ENCODE measurements at regions not wholly inside any gene's neighbourhood (a gene's known extent, or its start where the extent isn't known, plus 50 kb on each side); places are given as distances from the start of the nearest gene placed in this dataset.

DNA sequence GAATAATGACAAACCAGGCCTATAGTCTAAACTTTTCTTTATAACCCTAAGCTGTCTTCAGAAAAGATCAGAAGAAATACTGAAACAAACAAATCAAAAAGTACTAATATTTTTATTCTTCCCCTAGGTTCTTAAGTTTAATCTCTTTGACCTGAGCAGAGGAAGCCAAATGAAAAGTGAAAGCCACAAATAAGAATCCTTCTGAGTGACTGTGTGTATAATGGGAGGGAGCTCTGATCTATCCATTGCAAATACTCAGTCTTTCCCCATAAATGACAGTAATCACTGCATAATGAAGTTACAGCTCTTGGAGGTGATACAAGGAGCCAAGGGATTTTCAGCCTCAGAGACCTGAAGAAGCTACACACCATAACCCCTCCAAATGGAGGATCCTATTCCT, 126.9 kb upstream of the ATP10B start:
- SMC1A ChIA-PET (ENCODE audit: uncharacterized antibody, unreplicated experiment), result interaction anchor here (0.7 to 1.2 kb wide), 3 partner anchors 8 to 55 kb away, joined by 3 to 4 read pairs (median 3); no protein-coding TSS in a partner anchor
- intact Hi-C loops (cut with micrococcal nuclease; ENCODE audit: unreplicated experiment), result no loop called here
- no peak for DNase-seq (ENCODE audit: low read depth, low spot score)

More for the DNA sequence above, 126.9 kb upstream of the ATP10B start:
- no peak overlapping the region for H3K9ac ChIP-seq (ENCODE audit: control insufficient read depth, insufficient read depth, low read length)
- H3K36me3 ChIP-seq (ENCODE audit: control insufficient read depth in 2 of 2, insufficient read depth in 2 of 2, low read length in 1 of 2), result no peaks in the 10 kb centered on the region
- FAIRE-seq (no peak), ATAC-seq (peak; percentile 56; the same call in 2 of the 3 replicates)
- no peak overlapping the region for H3K27ac ChIP-seq (ENCODE audit: control insufficient read depth, insufficient read depth)
- H4K20me1 ChIP-seq (ENCODE audit: control insufficient read depth, insufficient read depth), result no peaks in the 10 kb centered on the region
- no peaks in the 10 kb centered on the region for H3K79me2 ChIP-seq (ENCODE audit: control insufficient read depth, insufficient read depth, low read length)
- no peaks in the 10 kb centered on the region for H3K27me3 ChIP-seq (replicated peaks in 1 of 2; ENCODE audit: control insufficient read depth in 2 of 2, insufficient read depth in 2 of 2, low read length in 1 of 2)
- POLR2A ChIA-PET, result no interaction called here
- CTCF ChIA-PET, result interaction anchor here (1.2 kb wide), 1 partner anchor 8 kb away, joined by 4 read pairs; no protein-coding TSS in a partner anchor
- no TSS peak for BruUV-seq (replicated peaks)
- peak overlapping the region; percentile 5 for H2AFZ ChIP-seq (ENCODE audit: control insufficient read depth, low read depth, low read length)
- in situ Hi-C loops (cut with MboI), result no loop called here
- no peak overlapping the region for H3K4me2 ChIP-seq (ENCODE audit: control insufficient read depth, insufficient read depth)
- H3K9me3 ChIP-seq (replicated peaks; ENCODE audit: control insufficient read depth, insufficient read depth, low read length), result no peaks in the 10 kb centered on the region; the same call in 2 of the 3 replicates
- RAD21 ChIA-PET (ENCODE audit: unreplicated experiment), result interaction anchor here (1.0 kb wide), 1 partner anchor 8 kb away, joined by 3 read pairs; no protein-coding TSS in a partner anchor
- TF ChIP-seq GATAD2B (conservative IDR thresholded peaks at IDR 0.05; ENCODE audit: low read depth) (no peak), LARP7 (IDR thresholded peaks at IDR 0.05) (no peak), ZSCAN29 (IDR thresholded peaks at IDR 0.05) (no peak), CREM (IDR thresholded peaks at IDR 0.05; ENCODE audit: low read depth) (no peak), ZNF384 (IDR thresholded peaks at IDR 0.05; ENCODE audit: borderline replicate concordance, low read depth, low read length) (no peak), CHD2 (IDR thresholded peaks at IDR 0.05; ENCODE audit: borderline replicate concordance, low read depth, low read length) (no peak), ZNF622 (IDR thresholded peaks at IDR 0.05) (no peak), NRF1 (conservative IDR thresholded peaks at IDR 0.05; ENCODE audit: low read depth, low read length) (no peak), NR2C1 (IDR thresholded peaks at IDR 0.05) (no peak), DPF2 (IDR thresholded peaks at IDR 0.05) (no peak), ZNF24 (IDR thresholded peaks at IDR 0.05) (no peak), POLR2A (IDR thresholded peaks at IDR 0.05; ENCODE audit: low read depth, low read length) (no peak), SP1 (IDR thresholded peaks at IDR 0.05; ENCODE audit: low read depth, low read length) (no peak), SRF (IDR thresholded peaks at IDR 0.05; ENCODE audit: low read depth in 2 of 2, low read length in 2 of 2) (no peak), FOXK2 (IDR thresholded peaks at IDR 0.05) (no peak)
- TF ChIP-seq, protein P1, sequence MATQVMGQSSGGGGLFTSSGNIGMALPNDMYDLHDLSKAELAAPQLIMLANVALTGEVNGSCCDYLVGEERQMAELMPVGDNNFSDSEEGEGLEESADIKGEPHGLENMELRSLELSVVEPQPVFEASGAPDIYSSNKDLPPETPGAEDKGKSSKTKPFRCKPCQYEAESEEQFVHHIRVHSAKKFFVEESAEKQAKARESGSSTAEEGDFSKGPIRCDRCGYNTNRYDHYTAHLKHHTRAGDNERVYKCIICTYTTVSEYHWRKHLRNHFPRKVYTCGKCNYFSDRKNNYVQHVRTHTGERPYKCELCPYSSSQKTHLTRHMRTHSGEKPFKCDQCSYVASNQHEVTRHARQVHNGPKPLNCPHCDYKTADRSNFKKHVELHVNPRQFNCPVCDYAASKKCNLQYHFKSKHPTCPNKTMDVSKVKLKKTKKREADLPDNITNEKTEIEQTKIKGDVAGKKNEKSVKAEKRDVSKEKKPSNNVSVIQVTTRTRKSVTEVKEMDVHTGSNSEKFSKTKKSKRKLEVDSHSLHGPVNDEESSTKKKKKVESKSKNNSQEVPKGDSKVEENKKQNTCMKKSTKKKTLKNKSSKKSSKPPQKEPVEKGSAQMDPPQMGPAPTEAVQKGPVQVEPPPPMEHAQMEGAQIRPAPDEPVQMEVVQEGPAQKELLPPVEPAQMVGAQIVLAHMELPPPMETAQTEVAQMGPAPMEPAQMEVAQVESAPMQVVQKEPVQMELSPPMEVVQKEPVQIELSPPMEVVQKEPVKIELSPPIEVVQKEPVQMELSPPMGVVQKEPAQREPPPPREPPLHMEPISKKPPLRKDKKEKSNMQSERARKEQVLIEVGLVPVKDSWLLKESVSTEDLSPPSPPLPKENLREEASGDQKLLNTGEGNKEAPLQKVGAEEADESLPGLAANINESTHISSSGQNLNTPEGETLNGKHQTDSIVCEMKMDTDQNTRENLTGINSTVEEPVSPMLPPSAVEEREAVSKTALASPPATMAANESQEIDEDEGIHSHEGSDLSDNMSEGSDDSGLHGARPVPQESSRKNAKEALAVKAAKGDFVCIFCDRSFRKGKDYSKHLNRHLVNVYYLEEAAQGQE (IDR thresholded peaks at IDR 0.05; ENCODE audit: low read depth, low read length), result no peak
- H3K4me1 ChIP-seq (ENCODE audit: control insufficient read depth, insufficient read depth, low read length), result no peaks in the 10 kb centered on the region
- H3K4me3 ChIP-seq, result no peak overlapping the region

All from GM12878 (cell line).